ENCODE measurements at regions not wholly inside any gene's neighbourhood (a gene's known extent, or its start where the extent isn't known, plus 50 kb on each side); places are given as distances from the start of the nearest gene placed in this dataset.

DNA sequence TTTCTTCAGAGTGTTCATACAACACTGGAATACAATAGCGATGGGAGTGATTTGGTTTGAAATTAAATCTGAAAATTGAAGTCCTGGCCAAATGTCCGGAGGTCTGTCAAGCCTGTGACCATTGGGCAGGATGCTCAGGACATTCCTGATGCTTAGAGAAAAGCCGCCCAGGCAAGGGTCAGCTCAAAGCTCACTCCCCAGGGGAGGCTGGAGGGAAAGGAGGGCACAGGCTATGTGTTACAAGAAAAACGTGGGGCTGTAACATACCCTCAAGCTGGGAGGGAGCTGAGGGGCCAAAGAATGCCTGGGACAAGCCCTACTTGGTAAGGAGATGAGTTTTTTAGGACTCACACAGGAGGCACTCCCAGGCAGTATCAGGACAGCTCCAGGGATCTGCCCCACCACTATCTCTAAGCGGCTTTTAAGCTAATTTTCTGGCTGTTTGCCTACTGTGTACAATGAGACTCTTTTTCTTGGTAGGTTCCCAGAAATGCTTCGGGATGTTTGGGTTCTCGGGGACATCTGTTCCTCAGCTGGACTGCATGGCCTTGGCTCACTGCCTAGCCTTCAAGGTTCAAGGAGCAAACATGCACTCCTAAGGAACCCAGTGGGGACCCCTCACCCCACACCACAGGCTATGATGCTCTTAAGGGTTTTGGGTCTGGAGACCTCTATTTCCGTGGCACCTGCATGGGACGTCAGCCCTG lies 500.1 kb downstream of the BRD1 start:
- no peaks in the 10 kb centered on the region for H3K27me3 ChIP-seq (replicated peaks; ENCODE audit: control insufficient read depth, insufficient read depth, low read length, poor library complexity, severe bottlenecking)
- no peaks in the 10 kb centered on the region for H3K9me3 ChIP-seq (ENCODE audit: control insufficient read depth, low read length)
- no peak overlapping the region for H3K4me3 ChIP-seq (ENCODE audit: insufficient read depth, low read depth, low read length, poor library complexity, severe bottlenecking)
- H3K36me3 ChIP-seq (ENCODE audit: control insufficient read depth, insufficient read depth, low read length): no peaks in the 10 kb centered on the region
- H3K27ac ChIP-seq (ENCODE audit: insufficient read depth, low read length, poor library complexity, severe bottlenecking): no peak overlapping the region
- no peaks in the 10 kb centered on the region for H3K4me1 ChIP-seq (ENCODE audit: control insufficient read depth, insufficient read depth, low read length, poor library complexity, severe bottlenecking)
- DNase-seq: no peak

DNA sequence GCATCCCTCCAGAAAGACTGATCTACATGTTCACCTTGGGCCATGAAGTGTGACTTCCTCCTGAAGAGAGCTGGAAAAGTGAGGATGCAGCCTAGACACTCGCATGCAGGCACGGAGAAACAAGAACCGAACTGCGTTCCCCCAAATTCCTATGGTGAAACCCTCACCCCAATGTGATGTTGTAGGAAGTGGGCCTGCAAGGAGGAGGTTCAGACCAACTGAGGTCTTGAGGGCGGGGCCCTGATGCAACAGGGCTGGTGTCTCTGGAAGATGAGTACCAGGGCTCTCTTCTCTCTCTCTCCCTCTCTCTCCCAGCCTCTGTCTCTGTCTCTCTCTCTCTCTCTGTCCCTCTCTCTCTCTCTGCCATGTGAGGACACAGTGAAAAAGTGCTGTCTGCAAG lies 501.1 kb downstream of the BRD1 start:
- DNase-seq: no peak
- Histone ChIP-seq H3K4me1 (ENCODE audit: control insufficient read depth, insufficient read depth, low read length, poor library complexity, severe bottlenecking) (no peaks in the 10 kb centered on the region), H3K27me3 (replicated peaks; ENCODE audit: control insufficient read depth, insufficient read depth, low read length, poor library complexity, severe bottlenecking) (no peaks in the 10 kb centered on the region)

DNA sequence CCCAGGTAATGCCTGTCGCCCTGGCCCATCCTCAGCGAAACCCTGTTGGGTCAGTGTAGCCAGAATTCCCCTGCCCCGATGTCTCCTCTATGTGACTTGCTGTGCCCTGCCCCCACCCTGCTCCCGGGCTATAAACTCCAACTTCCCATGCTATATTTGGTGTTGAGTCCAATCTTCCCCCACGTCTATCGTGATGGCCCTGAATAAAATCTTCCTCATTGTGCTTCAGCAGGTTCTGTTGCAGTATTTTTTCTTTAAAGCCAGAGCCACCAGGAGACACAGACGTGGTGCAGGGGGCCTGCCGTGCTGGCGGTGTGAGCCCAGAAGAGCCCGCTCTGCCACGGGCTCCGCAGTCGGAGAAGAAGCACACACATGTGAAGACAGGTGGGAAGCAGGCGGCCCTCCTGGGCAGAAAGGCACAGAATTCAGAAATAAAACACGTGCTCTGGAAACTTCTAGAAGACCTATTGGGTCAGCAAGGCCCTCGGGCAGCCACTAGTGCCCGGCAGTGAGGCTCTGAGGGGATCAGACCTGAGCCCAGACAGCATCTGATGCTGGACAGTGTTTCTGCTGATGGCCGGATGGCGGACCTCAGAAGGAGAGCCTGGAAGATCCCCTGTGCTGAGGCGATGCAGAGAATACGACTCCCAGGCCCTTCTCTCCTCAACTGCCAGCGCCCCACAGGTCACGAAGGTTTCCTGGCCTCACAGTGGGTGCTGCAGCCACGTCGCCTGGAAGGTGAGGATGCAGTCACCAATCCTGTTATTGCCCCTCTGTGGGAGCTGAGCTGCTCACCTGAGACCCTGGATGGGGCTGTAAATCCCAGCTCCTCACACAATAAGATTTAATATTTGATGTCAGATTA lies 501.9 kb downstream of the BRD1 start:
- Histone ChIP-seq H3K4me3 (ENCODE audit: insufficient read depth, low read depth, low read length, poor library complexity, severe bottlenecking) (no peak overlapping the region), H3K27me3 (replicated peaks; ENCODE audit: control insufficient read depth, insufficient read depth, low read length, poor library complexity, severe bottlenecking) (no peaks in the 10 kb centered on the region), H3K27ac (ENCODE audit: insufficient read depth, low read length, poor library complexity, severe bottlenecking) (no peak overlapping the region), H3K4me1 (ENCODE audit: control insufficient read depth, insufficient read depth, low read length, poor library complexity, severe bottlenecking) (no peaks in the 10 kb centered on the region), H3K36me3 (ENCODE audit: control insufficient read depth, insufficient read depth, low read length) (no peaks in the 10 kb centered on the region), H3K9me3 (ENCODE audit: control insufficient read depth, low read length) (no peaks in the 10 kb centered on the region)
- no peak for DNase-seq

More for the DNA sequence above, 501.1 kb downstream of the BRD1 start:
- Histone ChIP-seq H3K36me3 (ENCODE audit: control insufficient read depth, insufficient read depth, low read length) (no peaks in the 10 kb centered on the region), H3K27ac (ENCODE audit: insufficient read depth, low read length, poor library complexity, severe bottlenecking) (no peak overlapping the region), H3K9me3 (ENCODE audit: control insufficient read depth, low read length) (no peaks in the 10 kb centered on the region), H3K4me3 (ENCODE audit: insufficient read depth, low read depth, low read length, poor library complexity, severe bottlenecking) (no peak overlapping the region)

DNA sequence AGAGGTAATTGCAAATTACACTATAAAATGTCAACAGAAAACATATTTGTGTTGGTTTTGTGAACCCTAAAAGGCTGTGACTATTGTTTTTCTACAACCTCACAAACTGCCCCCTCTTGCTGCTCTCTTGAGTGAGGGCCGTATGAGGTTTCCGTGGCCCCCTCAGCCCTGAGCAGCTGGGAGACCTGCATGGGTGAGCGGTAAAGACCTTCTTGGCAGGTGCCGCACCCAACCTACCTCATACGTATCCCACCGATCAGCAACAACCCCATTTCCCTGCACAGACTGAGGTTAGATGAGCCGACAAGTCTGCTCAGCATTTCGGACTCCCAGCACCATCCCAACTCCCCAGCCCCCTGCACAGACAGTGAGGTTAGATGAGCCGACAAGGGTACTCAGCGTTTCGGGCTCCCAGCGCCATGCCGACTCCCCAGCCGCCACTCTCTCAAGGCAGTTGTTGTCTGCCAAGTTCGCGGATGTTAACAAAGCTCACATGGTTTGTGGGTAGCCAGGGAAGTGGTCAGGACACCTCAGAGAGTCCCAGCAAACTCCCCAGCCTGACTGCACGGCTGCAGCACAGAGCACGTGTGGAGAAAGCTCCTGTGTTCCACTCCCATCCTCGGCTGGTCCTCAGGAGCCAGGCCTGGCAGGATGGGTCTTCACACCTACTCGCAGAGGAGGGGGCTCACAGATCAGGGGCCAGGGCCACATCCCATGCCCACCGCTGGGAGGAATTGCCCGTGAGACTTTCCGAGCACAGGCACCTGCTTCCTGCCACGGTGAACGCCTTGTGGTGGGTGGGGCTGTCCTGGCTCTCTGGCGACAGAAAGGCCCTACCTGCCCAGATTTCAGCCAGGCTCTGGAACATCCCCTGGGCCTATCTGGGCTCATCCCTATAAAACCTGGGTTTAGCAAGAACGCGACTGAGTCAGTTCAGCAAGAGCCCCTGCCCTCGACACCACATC lies 502.9 kb downstream of the BRD1 start:
- Histone ChIP-seq H3K9me3 (ENCODE audit: control insufficient read depth, low read length) (no peaks in the 10 kb centered on the region), H3K27ac (ENCODE audit: insufficient read depth, low read length, poor library complexity, severe bottlenecking) (no peak overlapping the region), H3K27me3 (replicated peaks; ENCODE audit: control insufficient read depth, insufficient read depth, low read length, poor library complexity, severe bottlenecking) (no peaks in the 10 kb centered on the region), H3K4me3 (ENCODE audit: insufficient read depth, low read depth, low read length, poor library complexity, severe bottlenecking) (no peak overlapping the region), H3K4me1 (ENCODE audit: control insufficient read depth, insufficient read depth, low read length, poor library complexity, severe bottlenecking) (no peaks in the 10 kb centered on the region), H3K36me3 (ENCODE audit: control insufficient read depth, insufficient read depth, low read length) (no peaks in the 10 kb centered on the region)
- DNase-seq: no peak

DNA sequence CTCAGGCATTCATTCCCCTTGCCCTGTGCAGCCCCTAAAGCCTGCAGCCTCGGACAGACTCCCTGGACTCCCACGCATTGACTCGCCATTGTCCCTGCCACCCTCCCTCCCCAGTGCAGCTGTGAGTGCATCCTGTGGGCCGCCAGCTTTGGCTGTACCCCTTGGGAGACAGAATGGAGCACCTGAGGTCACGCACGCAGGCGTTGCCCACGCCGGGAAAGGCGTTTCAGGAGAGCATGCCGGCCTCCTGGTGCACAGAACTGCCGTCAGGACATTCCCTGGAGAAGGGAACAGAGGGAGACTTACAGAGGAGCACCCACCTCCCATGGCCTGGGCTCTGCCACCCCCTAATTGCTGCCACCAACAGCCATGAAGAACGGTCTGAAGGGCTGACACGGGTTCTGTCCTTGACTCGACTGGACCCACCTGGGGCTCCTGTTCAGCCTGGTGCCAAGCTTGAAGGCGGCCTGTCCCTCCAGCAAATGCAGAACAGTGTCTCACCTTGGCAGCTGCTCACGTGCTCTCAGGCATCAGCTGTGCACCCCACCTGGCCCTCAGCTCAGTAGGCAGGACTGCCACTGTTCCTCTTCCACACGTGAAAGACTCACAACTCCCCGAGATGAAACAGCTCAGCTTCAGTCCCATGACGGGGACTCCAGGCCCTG lies 503.8 kb downstream of the BRD1 start:
- no peak for DNase-seq
- Histone ChIP-seq H3K9me3 (ENCODE audit: control insufficient read depth, low read length) (no peaks in the 10 kb centered on the region), H3K4me1 (ENCODE audit: control insufficient read depth, insufficient read depth, low read length, poor library complexity, severe bottlenecking) (no peaks in the 10 kb centered on the region), H3K27ac (ENCODE audit: insufficient read depth, low read length, poor library complexity, severe bottlenecking) (no peak overlapping the region), H3K27me3 (replicated peaks; ENCODE audit: control insufficient read depth, insufficient read depth, low read length, poor library complexity, severe bottlenecking) (peaks cover 3% of the 10 kb centered on the region), H3K36me3 (ENCODE audit: control insufficient read depth, insufficient read depth, low read length) (no peaks in the 10 kb centered on the region), H3K4me3 (ENCODE audit: insufficient read depth, low read depth, low read length, poor library complexity, severe bottlenecking) (no peak overlapping the region)

GRCh38 chr22:49322861-49323622 lies 504.6 kb downstream of the BRD1 start:
- no peak overlapping the region for H3K4me3 ChIP-seq (ENCODE audit: insufficient read depth, low read depth, low read length, poor library complexity, severe bottlenecking)
- DNase-seq: no peak
- H3K9me3 ChIP-seq (ENCODE audit: control insufficient read depth, low read length): no peaks in the 10 kb centered on the region
- peaks cover 4% of the 10 kb centered on the region for H3K27me3 ChIP-seq (replicated peaks; ENCODE audit: control insufficient read depth, insufficient read depth, low read length, poor library complexity, severe bottlenecking)
- H3K27ac ChIP-seq (ENCODE audit: insufficient read depth, low read length, poor library complexity, severe bottlenecking): no peak overlapping the region
- H3K4me1 ChIP-seq (ENCODE audit: control insufficient read depth, insufficient read depth, low read length, poor library complexity, severe bottlenecking): no peaks in the 10 kb centered on the region
- no peaks in the 10 kb centered on the region for H3K36me3 ChIP-seq (ENCODE audit: control insufficient read depth, insufficient read depth, low read length)

DNA sequence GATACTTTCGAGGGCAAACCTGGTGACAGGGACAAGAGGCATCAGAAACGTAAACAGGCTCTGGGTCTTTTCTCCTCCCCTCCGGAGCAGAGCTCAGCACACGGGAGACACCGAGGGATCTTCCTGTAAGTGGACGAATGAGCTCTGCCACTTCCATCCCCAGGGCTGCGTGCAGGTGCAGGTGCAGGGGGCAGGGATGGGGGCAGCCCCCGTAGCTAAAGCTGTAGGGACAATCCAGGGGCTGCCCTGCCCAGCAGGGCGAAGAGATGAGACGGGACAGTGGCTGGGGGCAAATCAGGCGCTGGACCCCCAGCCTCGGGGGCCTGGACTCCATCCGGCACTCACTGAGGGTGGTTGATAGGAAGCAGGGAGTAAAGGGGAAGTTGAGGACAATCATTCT lies 505.4 kb downstream of the BRD1 start:
- Histone ChIP-seq H3K9me3 (ENCODE audit: control insufficient read depth, low read length) (no peaks in the 10 kb centered on the region), H3K4me1 (ENCODE audit: control insufficient read depth, insufficient read depth, low read length, poor library complexity, severe bottlenecking) (no peaks in the 10 kb centered on the region), H3K4me3 (ENCODE audit: insufficient read depth, low read depth, low read length, poor library complexity, severe bottlenecking) (no peak overlapping the region), H3K27ac (ENCODE audit: insufficient read depth, low read length, poor library complexity, severe bottlenecking) (no peak overlapping the region), H3K27me3 (replicated peaks; ENCODE audit: control insufficient read depth, insufficient read depth, low read length, poor library complexity, severe bottlenecking) (peaks cover 4% of the 10 kb centered on the region), H3K36me3 (ENCODE audit: control insufficient read depth, insufficient read depth, low read length) (no peaks in the 10 kb centered on the region)
- DNase-seq: no peak

- H3K36me3 ChIP-seq (ENCODE audit: control insufficient read depth, insufficient read depth, low read length): no peaks in the 10 kb centered on the region
- no peaks in the 10 kb centered on the region for H3K9me3 ChIP-seq (ENCODE audit: control insufficient read depth, low read length)
- H3K4me3 ChIP-seq (ENCODE audit: insufficient read depth, low read depth, low read length, poor library complexity, severe bottlenecking): no peak overlapping the region
- no peaks in the 10 kb centered on the region for H3K4me1 ChIP-seq (ENCODE audit: control insufficient read depth, insufficient read depth, low read length, poor library complexity, severe bottlenecking)
- no peak for DNase-seq
- H3K27ac ChIP-seq (ENCODE audit: insufficient read depth, low read length, poor library complexity, severe bottlenecking): no peak overlapping the region
- H3K27me3 ChIP-seq (replicated peaks; ENCODE audit: control insufficient read depth, insufficient read depth, low read length, poor library complexity, severe bottlenecking): peaks cover 4% of the 10 kb centered on the region
Observed at GRCh38 chr22:49321477-49322055, 506.1 kb downstream of the BRD1 start.
